ENCODE measurements at regions not wholly inside any gene's neighbourhood (a gene's known extent, or its start where the extent isn't known, plus 50 kb on each side); places are given as distances from the start of the nearest gene placed in this dataset.

DNA sequence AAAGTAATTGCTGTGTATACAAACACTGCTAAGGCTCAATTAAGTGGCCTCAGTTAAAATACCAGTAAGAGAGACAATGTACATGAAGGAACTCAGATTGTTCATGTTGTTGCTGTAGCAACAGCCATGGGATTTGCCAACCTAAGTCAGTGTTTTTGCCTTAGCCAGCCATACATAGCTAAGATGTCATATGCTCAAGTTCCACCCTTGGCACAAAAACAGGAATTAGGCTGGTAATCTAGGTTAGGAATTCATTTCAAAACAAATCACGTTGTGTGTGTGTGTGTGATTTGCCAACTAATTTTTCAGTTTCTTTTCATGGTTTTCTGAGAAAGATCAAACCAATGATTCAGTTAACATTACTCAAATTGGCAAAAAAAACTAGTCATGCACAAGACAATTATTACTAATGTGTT is 143.7 kb upstream of the KCNMB2 start:
- peak; percentile 80 for FAIRE-seq
- DNase-seq (ENCODE audit: insufficient read length): no peak
- TF ChIP-seq POLR2AphosphoS5 (IDR thresholded peaks at IDR 0.05; ENCODE audit: low read depth, low read length) (no peak), POLR2A (IDR thresholded peaks at IDR 0.05; ENCODE audit: low read depth, low read length) (no peak), TAF1 (IDR thresholded peaks at IDR 0.05; ENCODE audit: borderline replicate concordance, low read depth, low read length) (no peak)

DNA sequence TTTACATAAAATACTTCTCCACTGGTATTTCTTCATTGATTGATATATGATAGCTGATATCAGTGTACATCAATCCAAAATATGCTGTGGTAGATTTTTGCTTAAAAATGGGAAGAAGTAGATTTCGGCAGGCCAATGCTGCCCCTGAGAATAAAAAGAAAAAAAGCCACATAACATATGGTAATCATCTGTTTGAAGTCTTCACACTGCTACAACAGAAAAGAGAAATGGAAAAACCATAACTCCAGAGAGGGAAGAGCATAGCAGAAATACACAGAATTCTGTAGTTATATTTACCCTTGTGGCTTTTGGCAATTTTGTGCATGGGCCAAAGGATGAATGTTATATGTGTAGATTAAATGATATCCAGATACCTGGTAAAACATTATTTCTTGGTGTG is 143.1 kb upstream of the KCNMB2 start:
- TF ChIP-seq POLR2AphosphoS5 (IDR thresholded peaks at IDR 0.05; ENCODE audit: low read depth, low read length) (no peak), TAF1 (IDR thresholded peaks at IDR 0.05; ENCODE audit: borderline replicate concordance, low read depth, low read length) (no peak), POLR2A (IDR thresholded peaks at IDR 0.05; ENCODE audit: low read depth, low read length) (no peak)
- FAIRE-seq: peak; percentile 51
- no peak for DNase-seq (ENCODE audit: insufficient read length)

DNA sequence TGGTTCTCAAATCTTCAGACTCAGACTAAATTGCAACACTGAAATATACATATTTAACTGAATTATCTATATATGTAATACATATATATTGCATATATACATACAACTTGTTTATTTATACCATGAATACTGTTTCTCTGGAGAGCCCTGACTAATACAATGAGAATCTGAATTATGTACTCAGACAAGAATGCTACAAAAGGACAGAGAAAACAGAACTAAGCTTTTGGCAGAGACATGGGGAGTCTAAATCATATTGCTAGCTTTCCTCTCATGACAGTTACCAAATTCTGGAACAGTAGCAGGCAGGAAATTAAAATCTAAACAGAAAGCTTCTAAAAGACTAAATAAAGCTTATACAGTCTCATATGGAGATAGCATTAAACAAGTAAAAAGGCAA is 142.4 kb upstream of the KCNMB2 start:
- FAIRE-seq: no peak
- no peak for TF ChIP-seq POLR2A (IDR thresholded peaks at IDR 0.05; ENCODE audit: low read depth, low read length)
- no peak for TF ChIP-seq TAF1 (IDR thresholded peaks at IDR 0.05; ENCODE audit: borderline replicate concordance, low read depth, low read length)
- no peak for TF ChIP-seq POLR2AphosphoS5 (IDR thresholded peaks at IDR 0.05; ENCODE audit: low read depth, low read length)
- DNase-seq (ENCODE audit: insufficient read length): no peak

DNA sequence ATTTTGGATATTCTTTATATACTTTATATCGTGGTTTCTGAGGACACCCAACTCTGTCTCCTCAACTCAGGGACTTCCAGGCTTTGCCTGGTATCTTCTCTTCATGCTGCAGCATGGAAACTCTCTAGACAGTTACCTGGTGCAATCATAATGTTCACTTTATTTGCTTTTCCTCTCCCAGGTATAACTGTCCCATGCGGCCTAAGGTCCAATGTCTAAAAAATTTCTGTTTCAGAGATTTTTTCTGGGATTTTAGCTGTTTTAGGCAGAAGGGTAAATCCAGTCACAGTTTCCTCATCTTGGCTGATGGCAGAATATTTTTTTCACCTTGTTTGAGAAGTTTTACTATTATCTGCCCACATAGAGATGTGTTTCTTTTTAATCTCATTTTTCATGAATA is 139.9 kb upstream of the KCNMB2 start:
- DNase-seq (ENCODE audit: insufficient read length) (no peak), FAIRE-seq (no peak)
- TF ChIP-seq POLR2AphosphoS5 (IDR thresholded peaks at IDR 0.05; ENCODE audit: low read depth, low read length): no peak
- no peak for TF ChIP-seq POLR2A (IDR thresholded peaks at IDR 0.05; ENCODE audit: low read depth, low read length)
- TF ChIP-seq TAF1 (IDR thresholded peaks at IDR 0.05; ENCODE audit: borderline replicate concordance, low read depth, low read length): no peak

DNA sequence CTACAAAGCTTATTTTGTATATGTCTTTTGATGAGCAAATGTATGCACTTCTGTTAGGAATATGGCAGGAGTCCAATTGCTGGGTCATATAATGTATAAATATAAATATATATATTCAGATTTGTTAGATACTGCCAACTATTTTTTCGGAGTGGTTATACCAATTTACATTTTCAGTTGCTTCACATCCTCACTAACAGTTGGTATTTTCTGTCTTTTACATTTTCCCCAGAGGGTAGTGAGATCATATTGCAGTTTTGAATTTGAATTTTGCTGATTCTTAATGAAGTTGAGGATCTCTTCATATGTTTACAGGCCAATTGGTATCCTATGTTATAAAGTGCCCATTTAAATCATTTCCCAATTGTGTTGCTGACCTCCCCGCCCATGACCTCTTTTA is 139.0 kb upstream of the KCNMB2 start:
- TF ChIP-seq TAF1 (IDR thresholded peaks at IDR 0.05; ENCODE audit: borderline replicate concordance, low read depth, low read length) (no peak), POLR2AphosphoS5 (IDR thresholded peaks at IDR 0.05; ENCODE audit: low read depth, low read length) (no peak), POLR2A (IDR thresholded peaks at IDR 0.05; ENCODE audit: low read depth, low read length) (no peak)
- no peak for DNase-seq (ENCODE audit: insufficient read length)
- no peak for FAIRE-seq

DNA sequence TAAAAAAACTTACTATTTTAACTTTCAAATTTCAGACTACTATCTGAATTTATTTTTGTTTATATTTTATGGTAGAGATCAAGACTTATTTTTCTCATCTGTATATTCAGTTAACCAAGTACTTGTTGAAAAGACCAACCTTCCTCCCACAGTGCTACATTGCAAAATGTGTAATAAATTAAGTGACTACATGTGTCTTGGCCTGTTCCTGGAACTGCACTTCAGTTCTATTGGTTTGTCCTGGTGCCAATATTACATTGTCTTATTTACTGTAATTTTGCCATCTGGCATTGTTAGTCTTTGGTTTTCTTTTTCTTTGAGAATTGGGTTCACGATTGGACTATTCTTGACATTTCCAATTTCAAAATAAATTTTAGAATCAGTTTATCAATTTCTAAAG is 138.4 kb upstream of the KCNMB2 start:
- TF ChIP-seq TAF1 (IDR thresholded peaks at IDR 0.05; ENCODE audit: borderline replicate concordance, low read depth, low read length) (no peak), POLR2AphosphoS5 (IDR thresholded peaks at IDR 0.05; ENCODE audit: low read depth, low read length) (no peak), POLR2A (IDR thresholded peaks at IDR 0.05; ENCODE audit: low read depth, low read length) (no peak)
- DNase-seq (ENCODE audit: insufficient read length): no peak
- FAIRE-seq: no peak

DNA sequence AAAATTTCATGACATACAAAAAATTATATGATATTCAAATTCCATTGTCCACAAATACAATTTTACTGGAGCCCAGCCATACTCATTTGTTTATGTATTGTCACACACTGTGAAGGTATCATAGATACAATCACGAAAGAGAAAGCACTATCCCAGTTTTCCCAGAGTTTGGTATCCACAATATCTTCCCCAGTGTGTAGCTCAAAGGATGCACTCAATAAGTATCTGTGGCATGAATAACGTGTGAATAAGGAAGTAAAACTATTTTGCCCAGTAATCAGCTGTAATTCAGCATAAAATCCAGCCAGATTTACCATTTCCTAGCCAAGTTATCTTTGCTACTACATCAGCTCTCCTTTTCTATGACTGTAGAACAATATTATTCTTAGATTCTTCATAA is 131.3 kb upstream of the KCNMB2 start:
- DNase-seq (ENCODE audit: insufficient read length) (no peak), FAIRE-seq (no peak)
- no peak for TF ChIP-seq TAF1 (IDR thresholded peaks at IDR 0.05; ENCODE audit: borderline replicate concordance, low read depth, low read length)
- no peak for TF ChIP-seq POLR2A (IDR thresholded peaks at IDR 0.05; ENCODE audit: low read depth, low read length)

DNA sequence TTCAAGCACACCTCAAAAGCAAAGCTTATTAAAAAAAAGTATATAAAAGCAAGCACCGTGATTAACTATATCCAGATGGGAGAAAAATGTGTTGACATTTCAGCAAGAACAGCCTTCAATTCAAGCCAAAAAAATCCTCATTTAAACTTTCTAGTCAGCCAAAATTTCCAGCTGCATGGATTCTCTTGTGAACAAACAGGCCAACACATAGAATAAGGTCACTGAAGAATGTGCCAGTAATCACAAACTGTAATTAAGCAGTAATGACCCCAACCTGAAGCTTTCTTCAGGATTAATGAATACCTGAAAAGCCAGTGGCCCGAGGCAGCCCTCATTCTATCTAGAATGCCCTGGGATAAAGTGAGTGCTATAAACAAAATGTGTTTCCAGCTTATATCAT is 130.7 kb upstream of the KCNMB2 start:
- TF ChIP-seq POLR2AphosphoS5 (IDR thresholded peaks at IDR 0.05; ENCODE audit: low read depth, low read length) (no peak), POLR2A (IDR thresholded peaks at IDR 0.05; ENCODE audit: low read depth, low read length) (no peak), TAF1 (IDR thresholded peaks at IDR 0.05; ENCODE audit: borderline replicate concordance, low read depth, low read length) (no peak)
- FAIRE-seq: no peak
- no peak for DNase-seq (ENCODE audit: insufficient read length)

DNA sequence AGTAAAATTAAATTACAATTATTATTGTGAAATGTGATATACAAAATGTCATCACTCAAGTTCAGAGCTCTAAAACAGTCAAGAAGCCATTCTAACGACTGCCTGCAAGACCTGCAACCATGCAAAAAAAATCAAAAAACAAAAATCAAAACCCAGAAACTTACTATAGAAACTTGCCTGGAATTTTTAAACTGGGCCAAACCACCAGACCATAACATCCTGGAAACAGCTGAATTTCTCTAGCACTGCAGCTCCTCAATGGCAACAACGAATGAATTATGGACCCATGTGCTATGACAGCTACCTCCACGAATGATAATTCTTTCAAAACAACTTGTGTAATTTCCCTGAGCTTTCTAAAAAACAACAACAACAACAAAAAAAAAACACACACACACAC is 130.0 kb upstream of the KCNMB2 start:
- TF ChIP-seq POLR2AphosphoS5 (IDR thresholded peaks at IDR 0.05; ENCODE audit: low read depth, low read length) (no peak), POLR2A (IDR thresholded peaks at IDR 0.05; ENCODE audit: low read depth, low read length) (no peak), TAF1 (IDR thresholded peaks at IDR 0.05; ENCODE audit: borderline replicate concordance, low read depth, low read length) (no peak)
- no peak for DNase-seq (ENCODE audit: insufficient read length)
- FAIRE-seq: no peak

DNA sequence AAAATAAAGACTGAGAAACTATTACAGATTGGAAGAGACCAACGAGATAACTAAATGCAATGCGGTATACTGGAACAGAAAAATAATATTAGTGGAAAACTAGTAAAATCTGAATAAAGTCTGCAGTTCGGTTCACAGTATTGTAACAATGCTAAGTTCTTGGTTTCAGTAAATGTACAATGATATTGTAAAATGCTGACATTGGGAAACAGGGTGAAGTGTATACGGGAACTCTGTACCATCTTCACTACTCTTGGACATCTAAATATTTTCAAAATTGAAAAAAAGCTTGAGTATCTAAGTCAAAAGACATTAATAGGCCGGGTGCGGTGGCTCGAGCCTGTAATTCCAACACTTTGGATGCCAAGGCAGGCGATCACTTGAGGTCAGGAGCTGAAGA is 120.9 kb upstream of the KCNMB2 start:
- TF ChIP-seq TAF1 (IDR thresholded peaks at IDR 0.05; ENCODE audit: borderline replicate concordance, low read depth, low read length) (no peak), POLR2AphosphoS5 (IDR thresholded peaks at IDR 0.05; ENCODE audit: low read depth, low read length) (no peak), POLR2A (IDR thresholded peaks at IDR 0.05; ENCODE audit: low read depth, low read length) (no peak)
- DNase-seq (ENCODE audit: insufficient read length) (no peak), FAIRE-seq (no peak)

DNA sequence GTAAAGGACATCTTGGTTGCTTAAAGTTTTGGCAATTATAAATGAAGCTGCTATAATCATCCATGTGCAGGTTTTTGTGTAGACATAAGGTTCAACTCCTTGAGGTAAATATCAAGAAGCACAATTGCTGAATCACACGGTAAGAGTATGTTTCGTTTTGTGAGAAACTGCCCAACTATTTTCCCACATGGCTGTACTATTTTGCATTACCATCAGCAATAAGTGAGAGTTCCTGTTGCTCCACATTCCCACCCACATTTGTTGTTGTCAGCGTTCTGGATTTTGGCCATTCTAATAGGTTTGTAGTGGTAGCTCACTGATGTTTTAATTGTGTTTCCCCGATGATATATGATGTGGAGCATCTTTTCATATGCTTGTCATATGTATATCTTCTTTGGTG is 118.5 kb upstream of the KCNMB2 start:
- DNase-seq (ENCODE audit: insufficient read length) (no peak), FAIRE-seq (no peak)
- TF ChIP-seq TAF1 (IDR thresholded peaks at IDR 0.05; ENCODE audit: borderline replicate concordance, low read depth, low read length) (no peak), POLR2A (IDR thresholded peaks at IDR 0.05; ENCODE audit: low read depth, low read length) (no peak), POLR2AphosphoS5 (IDR thresholded peaks at IDR 0.05; ENCODE audit: low read depth, low read length) (no peak)

DNA sequence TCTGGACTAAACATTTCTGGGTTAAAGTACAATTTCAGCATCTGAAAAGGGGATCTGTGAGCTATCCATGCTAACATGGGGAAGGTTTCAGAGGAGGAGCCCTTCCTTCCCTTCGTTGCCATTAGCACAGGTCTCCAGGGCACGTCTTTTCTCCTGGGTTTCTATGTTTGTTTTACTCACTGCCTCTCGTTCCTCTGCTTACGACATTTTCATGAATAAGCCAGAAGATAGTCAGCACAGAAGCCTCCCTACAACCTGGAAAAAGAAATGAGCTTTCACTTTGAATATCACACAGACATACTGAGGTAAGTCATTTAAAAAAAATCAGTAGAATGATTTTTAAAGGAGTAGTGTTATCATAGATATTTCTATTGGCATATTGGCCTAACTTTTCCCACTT is 117.2 kb upstream of the KCNMB2 start:
- no peak for DNase-seq (ENCODE audit: insufficient read length)
- TF ChIP-seq TAF1 (IDR thresholded peaks at IDR 0.05; ENCODE audit: borderline replicate concordance, low read depth, low read length): no peak
- TF ChIP-seq POLR2A (IDR thresholded peaks at IDR 0.05; ENCODE audit: low read depth, low read length): no peak
- TF ChIP-seq POLR2AphosphoS5 (IDR thresholded peaks at IDR 0.05; ENCODE audit: low read depth, low read length): no peak
- FAIRE-seq: peak; percentile 79

DNA sequence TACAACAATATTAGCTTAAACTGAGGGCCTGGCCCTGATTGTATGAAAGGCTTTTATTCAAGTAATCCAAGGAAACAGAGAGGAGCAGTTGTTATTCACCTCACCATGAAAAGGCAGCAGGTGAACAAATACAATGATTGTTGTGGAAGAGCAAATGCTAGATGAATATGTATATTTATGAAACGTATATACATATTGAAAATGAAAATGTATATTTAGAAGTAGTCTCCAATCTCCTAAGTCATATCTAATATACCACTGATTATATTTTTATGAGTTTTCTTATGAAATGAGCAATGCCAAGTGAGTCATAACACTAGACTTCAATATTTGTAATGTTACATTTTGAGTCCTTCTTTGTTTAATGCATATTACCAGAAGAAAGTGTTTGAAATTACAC is 116.2 kb upstream of the KCNMB2 start:
- FAIRE-seq (no peak), DNase-seq (ENCODE audit: insufficient read length) (no peak)
- no peak for TF ChIP-seq TAF1 (IDR thresholded peaks at IDR 0.05; ENCODE audit: borderline replicate concordance, low read depth, low read length)
- no peak for TF ChIP-seq POLR2A (IDR thresholded peaks at IDR 0.05; ENCODE audit: low read depth, low read length)
- no peak for TF ChIP-seq POLR2AphosphoS5 (IDR thresholded peaks at IDR 0.05; ENCODE audit: low read depth, low read length)
